ENCODE measurements at regions not wholly inside any gene's neighbourhood (a gene's known extent, or its start where the extent isn't known, plus 50 kb on each side); places are given as distances from the start of the nearest gene placed in this dataset.

DNA sequence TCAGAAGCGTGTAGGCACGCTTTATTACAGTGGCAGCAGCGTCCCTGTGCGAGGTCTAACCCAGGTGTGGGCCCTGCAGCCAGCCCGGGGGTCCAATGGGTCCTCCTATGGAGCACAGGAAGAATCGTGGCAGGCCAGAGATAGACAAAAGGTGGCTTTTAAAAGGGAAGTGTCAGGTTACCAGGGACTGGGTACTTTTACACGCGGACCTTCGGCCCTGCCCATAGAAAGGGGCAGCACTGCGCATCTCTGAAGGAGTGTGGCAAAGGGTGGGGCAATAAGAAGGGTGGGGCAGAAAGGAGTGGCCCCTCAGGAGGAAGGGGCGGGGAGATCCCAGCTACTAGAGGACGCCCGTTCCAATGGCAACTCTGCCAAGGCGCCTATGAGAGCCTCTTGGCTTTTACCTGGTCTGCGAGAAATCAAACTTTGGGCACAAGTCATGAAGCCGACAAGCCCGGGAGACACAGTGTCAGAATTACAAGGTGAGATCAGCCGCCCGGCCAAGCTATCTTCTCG lies 1419.8 kb downstream of the UQCRFS1 start:
- DNase-seq (ENCODE audit: low spot score): peak; percentile 93

DNA sequence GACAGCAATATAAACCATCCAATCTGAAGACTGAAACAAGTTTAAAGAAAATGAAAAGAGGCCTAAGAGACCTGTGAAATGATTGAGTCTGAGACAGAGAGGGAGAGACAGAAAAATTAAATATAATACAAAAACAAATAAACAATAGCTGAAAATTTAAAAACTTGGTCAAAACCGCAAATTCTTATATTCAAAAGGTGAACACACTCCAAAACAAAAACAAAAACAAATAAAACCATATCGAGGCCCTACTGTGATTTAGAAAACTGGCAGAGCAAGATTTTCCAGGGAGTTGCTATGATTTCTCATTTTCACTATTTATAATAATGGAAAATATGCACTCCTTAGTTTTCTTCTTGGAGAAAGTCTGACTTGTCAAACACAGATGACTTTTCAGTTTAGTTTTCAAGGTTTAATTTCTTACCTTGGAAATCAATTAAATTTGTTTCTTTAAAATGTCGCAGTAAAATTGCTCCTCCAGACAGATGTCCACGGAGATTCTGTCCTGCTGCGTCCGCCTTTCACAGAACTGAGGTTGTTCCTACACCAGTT lies 1420.3 kb downstream of the UQCRFS1 start:
- no peak for DNase-seq (ENCODE audit: low spot score)

DNA sequence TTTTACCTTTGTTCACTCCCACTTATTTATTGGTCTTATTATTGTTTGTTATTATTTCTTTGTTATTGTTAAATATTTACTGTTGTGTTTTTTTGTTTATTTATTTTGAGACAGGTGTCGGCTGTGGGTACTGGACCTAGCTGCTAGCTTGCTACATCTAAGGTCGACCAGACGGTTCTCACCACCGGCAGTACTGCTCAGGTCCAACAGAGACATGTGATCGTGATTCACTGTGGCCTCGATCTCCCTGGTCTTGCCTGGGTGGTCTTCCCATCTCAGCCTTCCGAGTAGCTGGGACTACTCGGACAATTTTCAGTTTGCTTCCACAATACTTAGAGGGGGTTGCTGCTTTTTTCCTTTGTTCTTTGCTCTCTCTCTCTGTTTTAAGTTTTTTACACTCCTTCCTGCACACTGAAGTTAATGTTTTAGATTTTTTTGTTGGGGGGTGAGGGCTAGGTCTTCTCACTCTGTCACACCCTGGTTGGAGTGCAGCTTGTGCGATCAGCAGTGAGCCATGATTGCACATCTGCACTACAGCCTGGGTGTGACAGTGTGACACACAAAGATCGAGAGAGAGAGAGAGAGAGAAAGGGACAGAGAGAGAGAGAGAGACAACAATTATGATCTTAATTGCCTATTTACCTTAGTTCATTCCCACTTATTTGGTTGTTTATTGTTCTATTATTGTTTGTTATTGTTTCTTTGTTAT lies 1432.4 kb downstream of the UQCRFS1 start:
- no peak for DNase-seq (ENCODE audit: low spot score)

DNA sequence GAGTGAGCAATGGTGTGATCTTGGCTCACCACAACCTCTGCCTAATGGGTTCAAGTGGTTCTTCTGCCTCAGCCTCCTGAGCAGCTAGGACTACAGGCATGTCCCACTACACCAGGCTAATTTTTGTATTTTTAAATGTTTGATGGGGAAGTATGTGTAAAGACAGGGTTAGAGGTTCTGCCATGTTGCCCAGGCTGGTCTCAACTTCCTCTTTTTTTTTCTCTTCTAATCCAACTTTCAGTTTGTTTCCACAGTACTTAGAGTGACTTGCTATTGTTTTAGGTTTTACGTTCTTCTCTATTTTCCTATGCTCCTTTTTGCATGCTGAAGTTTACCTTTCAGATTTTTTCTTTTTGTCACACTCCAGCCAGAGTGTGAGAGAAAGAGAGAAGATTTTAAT lies 1433.0 kb downstream of the UQCRFS1 start:
- no peak for DNase-seq (ENCODE audit: low spot score)

DNA sequence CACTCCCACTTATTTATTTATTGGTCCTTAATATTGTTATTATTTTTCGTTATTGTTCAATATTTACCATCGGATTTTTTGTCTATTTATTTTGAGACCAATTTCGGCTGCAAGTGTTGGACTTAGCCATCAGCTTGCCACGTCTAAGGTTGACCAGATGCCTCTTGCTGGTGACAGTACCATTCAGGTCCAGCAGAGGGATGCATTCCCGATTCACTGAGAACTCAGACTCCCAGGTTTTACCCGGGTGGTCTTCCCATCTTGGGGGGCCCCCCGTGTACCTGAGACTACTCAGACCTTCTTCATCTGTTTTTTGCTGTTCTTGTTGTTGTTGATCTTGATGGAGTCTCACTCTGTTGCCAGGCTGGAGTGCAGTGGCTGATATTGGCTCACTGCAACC lies 1435.2 kb downstream of the UQCRFS1 start:
- peak; percentile 21 for DNase-seq (ENCODE audit: low spot score)

DNA sequence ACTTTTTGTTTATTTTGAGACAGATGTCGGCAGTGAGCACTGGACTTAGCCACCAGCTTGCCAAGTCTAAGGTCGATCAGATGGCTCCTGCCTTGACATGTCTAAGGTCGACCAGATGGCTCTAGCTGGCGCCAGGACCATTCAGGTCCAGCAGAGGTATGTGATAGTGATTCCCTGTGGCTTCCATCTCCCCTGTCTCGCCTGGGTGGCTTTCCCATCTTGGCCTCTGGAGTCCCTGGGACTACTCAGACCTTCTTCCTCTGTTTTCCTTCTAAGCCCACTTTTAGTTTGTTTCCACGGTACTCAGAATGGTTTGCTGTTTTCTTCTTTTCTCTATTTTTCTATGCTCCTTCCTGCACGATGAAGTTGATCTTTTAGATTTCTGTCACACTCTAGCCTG lies 1435.7 kb downstream of the UQCRFS1 start:
- no peak for DNase-seq (ENCODE audit: low spot score)

DNA sequence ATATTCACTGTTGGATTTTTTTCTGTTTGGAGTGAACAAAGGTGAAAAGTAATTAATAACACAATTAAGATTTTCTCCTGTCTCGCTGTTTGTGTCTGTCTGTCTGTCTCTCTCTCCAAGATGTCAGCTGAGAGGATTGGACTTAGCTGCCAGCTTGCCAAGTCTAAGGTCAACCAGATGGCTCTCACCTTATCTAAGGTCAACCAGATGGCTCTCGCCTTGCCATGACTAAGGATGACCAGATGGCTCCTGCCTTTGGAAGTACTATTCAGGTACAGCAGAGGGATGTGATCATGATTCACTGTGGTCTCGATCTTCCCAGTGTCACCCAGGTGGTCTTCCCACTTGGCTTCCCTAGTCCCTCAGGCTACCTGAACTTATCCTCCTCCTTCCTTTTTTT lies 1436.4 kb downstream of the UQCRFS1 start:
- DNase-seq (ENCODE audit: low spot score): no peak

DNA sequence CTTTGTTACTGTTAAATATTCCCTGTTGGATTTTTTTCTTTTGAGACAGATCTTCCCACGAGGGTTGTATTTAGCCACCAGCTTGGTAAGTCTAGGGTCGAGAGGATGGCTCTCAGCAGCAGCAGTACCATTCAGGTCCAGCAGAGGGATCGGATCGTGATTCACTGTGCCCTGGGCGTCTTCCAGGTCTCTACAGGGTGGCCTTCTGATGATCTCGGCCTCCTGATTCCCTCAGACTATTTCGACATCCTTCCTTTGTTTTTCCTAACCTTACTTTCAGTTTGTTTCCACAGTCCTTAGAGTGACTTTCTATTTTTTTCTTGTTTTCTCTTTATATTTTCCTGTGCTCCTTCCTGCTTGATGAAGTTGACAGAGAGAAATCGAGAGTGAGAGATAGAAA lies 1436.9 kb downstream of the UQCRFS1 start:
- DNase-seq (ENCODE audit: low spot score): peak; percentile 75

DNA sequence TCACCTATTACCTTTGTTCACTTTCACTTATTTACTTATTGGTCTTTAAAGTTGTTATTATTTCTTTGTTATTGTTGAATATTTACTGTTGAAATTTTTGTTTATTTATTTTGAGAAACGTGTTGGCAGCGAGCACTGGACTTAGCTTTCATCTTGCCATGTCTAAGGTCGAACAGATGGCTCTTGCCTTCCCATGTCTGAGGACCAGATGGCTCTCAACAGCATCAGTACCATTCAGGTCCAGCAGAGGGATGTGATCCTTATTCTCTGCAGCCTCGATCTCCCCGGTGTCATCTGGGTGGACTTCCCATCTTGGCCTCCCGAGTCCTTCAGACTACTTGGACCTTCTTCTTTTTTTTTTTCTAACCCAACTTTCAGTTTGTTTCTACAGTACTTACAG lies 1437.6 kb downstream of the UQCRFS1 start:
- no peak for DNase-seq (ENCODE audit: low spot score)

DNA sequence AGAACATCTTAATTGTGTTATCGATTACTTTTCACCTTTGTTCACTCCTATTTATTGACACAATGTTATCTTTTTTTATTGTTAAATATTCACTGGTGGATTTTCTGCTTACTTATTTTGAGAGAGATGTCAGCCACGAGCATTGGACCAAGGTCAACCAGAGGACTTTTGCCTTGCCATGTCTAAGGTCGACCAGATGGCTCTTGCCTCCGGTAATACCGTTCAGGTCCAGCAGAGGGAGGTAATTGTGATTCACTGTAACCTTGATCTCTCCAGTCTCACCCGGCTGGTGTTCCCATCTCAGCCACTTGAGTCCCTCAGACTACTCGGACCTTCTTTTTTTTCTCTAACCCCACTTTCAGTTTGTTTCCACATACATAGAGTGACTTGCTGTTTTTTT lies 1438.1 kb downstream of the UQCRFS1 start:
- DNase-seq (ENCODE audit: low spot score): peak; percentile 48

DNA sequence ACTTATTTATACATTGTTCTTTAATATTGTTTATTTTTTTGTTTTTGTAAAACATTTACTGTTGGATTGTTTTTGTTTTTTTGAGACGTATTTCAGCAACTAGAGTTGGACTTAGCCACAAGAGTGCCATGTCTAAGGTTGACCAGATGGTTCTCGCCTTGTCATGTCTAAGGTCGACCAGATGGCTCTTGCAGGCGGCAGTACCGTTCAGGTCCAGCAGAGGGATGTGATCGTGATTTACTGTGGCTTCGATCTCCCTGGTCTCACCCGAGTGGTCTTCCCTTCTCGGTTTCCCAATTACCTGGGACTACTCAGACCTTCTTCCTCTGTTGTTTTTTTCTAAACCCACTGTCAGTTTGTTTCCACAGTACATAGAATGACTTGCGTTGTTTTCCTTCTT lies 1438.6 kb downstream of the UQCRFS1 start:
- DNase-seq (ENCODE audit: low spot score): peak; percentile 33

DNA sequence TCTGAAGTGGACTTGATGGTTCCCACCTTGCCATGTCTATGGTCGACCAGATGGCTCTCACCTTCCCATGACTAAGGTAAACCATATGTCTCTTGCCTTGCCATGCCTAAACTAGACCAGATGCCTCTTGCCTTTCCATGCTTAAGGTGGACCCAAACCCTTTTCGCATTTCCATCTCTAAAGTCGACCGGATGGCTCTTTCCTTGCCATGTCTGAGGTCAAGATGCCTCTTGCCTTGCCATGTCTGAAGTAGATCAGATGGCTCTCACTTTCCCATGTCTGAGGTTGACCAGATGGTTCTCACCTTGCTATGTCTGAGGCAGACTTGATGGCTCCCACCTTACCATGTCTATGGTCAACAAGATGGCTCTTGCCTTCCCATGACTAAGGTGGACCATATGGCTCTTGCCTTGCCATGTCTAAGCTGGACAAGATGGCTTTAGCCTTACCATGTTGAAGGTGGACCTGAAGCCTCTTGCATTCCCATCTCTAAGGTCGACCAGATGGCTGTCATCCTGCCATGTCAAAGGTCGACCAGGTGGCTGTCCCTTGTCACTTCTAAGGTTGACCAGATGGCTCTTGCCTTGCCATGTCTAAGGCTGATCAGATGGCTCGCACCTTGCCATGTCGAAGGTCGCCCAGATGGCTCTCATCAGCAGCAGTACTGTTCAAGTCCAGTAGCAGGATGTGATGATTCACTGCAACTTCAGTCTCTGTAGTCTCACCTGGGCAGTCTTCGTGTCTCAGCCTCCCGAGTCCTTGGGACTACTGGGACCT lies 1439.4 kb downstream of the UQCRFS1 start:
- DNase-seq (ENCODE audit: low spot score): no peak

DNA sequence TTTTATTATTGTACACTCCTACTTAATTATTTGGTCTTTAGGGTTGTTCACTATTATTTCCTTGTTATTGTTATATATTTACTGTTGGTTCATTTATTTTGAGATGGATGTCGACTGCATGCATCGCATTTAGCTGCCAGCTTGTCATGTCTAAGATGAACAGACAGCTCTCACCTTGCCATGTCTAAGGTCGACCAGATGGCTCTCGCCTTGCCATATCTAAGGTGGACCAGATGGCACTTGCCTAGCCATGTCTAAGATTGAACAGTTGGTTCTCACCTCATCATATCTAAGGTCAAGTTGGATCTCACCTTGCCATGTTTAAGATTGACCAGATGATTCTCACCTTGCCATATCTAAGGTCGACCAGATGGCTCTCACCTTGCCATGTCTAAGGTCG lies 1440.9 kb downstream of the UQCRFS1 start:
- DNase-seq (ENCODE audit: low spot score): no peak

DNA sequence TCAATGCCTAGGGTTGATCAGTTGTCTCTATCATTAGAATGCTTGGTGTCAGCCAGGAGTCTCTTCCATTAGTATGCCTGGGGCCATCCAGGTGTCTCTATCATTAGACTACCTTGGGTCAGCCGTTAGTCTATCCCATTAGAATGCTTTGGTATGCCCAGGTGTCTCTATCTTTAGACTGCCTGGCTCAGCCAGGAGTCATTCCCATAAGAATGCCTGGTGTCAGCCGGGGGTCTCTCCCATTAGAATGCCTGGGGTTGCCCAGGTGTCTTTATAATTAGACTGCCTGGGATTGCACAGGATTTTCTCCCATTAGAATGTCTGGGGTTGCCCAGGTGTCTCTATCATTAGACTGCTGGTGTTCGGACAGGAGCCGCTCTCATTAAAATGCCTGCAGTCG lies 1442.9 kb downstream of the UQCRFS1 start:
- DNase-seq (ENCODE audit: low spot score): no peak

DNA sequence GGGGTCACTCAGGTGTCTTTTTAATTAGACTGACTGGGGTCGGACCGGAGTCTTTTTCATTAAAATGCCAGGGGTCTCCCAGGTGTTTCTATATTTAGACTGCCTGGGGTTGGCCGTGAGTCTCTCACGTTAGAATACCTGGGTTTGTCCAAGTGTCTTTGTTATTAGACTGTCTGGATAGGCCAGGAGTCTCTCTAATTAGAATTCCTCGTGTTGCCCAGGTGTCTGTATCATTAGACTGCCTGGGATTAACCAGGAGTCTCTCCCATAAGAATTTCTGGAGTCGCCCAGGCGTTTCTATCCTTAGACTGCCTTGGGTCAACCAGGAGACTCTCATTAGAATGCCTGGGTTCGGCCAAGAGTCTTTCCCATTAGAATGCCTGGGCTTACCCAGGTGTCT lies 1445.7 kb downstream of the UQCRFS1 start:
- no peak for DNase-seq (ENCODE audit: low spot score)

DNA sequence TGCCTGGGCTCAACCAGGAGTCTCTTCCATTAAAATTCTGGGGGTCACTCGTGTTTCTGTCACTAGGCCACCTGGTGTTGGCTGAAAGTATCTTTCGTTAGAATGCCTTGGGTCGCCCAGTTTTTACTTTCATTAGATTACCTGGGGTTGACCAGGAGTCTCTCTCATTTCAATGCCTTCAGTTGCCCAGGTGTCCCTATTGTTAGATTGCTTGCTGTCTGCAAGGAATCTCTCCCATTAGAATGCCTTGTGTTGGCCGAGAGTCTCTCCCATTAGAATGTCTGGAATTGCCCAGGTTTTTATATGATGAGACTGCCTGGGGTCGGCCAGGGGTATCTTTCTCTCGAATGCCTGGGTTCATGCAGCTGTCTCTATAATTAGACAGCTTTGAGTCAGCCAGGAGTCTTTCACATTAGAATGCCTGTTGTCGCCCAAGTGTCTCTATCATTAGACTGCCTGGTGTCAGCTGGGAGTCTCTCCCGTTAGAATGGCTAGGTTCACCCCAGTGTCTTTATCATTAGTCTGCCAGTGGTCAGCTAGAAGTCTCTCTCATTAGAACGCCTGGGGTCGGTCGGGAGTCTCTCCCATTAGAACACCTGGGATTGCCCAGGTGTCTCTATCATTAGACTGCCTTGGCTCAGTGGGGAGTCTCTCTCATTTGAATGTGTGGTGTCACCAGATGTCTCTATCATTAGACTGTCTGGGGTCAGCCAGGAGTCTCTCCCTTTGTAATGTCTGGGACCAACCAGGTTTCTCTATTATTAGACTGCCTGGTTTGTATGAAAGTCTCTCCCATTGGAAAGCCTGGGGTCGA lies 1446.8 kb downstream of the UQCRFS1 start:
- no peak for DNase-seq (ENCODE audit: low spot score)

DNA sequence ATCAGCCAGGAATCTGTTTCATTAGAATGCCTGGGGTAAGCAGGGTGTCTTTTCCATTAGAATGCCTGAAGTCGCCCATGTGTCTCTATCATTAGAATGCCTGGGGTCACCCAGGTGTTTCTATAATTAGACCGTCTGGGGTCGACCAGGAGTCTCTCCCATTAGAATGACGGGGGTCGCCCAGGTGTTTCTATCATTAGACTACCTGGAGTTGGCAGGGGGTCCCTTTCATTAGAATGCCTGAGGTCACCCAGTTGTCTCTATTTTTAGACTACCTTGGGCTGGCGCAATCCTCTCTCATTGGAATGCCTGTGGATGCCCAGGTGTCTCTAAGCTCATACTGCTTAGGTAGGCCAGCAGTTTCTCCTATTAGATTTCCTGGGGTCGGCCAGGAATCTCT lies 1447.6 kb downstream of the UQCRFS1 start:
- DNase-seq (ENCODE audit: low spot score): no peak

DNA sequence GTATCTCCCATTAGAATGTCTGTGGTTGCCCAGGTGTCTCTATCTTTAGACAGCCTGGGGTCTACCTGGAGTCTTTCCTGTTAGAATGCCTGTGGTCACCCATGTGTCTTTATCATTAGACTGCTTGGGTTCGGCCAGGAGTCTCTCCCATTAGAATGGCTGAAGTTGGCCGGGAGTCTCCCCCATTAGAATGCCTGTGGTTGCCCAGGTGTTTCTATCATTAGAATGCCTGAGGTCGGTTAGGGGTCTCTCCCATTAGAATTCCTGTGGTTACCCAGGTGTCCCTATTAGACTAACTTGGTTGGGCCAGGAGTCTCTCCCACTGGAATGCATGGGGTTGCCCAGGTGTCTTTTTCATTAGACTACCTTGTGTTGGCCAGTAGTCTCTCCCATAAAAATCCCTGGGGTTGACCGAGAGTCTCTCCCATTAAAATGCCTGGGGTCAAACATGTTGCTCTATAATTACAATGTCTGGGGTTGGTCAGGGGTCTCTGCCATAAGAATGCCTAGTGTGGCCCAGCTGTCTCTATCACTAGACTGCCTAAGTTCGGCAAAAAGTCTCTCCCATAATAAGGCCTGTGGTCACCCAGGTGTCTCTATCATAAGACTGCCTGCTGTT lies 1448.7 kb downstream of the UQCRFS1 start:
- no peak for DNase-seq (ENCODE audit: low spot score)

DNA sequence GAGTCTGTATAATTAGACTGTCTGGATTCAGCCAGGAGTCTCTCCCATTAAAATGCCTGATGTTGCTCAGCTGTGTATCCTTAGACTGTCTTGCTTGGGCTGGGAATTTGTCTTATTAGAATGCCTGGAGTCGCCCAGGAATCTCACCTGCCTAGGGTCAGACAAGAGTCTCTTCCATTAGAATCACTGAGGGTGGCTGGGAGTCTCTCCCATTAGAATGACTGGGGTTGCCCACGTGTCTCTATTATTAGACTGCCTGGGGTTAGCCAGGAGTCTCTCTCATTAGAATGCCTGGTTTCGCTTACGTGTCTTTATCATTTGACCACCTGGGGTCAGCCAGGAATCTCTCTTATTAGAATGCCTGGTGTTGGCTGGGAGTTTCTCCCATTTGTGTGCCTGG lies 1450.0 kb downstream of the UQCRFS1 start:
- no peak for DNase-seq (ENCODE audit: low spot score)

DNA sequence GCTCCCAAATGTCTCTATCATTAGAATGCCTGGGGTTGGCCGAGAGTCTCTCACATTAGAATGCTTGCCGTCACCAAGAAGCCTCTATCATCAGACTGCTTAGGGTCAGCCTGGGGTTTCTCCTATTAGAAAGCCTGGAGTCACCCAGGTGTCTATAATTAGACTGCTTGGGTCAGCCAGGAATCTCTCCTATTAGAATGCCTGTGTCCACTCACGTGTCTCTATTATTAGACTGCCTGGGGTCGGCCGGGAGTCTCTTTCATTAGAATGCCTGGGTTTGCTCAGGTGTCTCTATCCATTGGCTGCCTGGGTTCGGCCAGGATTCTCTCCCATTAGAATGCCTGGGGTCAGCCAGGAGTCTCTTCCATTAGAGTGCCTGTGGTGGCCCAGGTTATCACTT lies 1453.1 kb downstream of the UQCRFS1 start:
- DNase-seq (ENCODE audit: low spot score): no peak

Measured in HT-29 (cell line).